CD14-positive monocyte (primary cell): ENCODE measurements at regions not wholly inside any gene's neighbourhood (a gene's known extent, or its start where the extent isn't known, plus 50 kb on each side); places are given as distances from the start of the nearest gene placed in this dataset.

ENCODE experiments used
- DNase-seq, 3 donors: peaks; one replicate each; pipeline ENCODE4 v3.0.0-alpha.2; 2011 to 2022
- H2AFZ ChIP-seq: 2 replicates; pipeline ENCODE4 v1.6.0; 2012; ENCODE audit warnings: mild to moderate bottlenecking, low read depth, low read length, inconsistent platforms; ENCODE audit not compliant: insufficient read depth, poor library complexity, severe bottlenecking
- H3K27ac ChIP-seq, 2 donors: 1 replicate in 1 of 2; 2 replicates in 1 of 2; pipeline ENCODE4 v1.5.1; 2012 to 2013; ENCODE audit warnings: low read length in 2 of 2, control low read depth in 1 of 2, inconsistent platforms in 1 of 2, low read depth in 1 of 2, mild to moderate bottlenecking in 1 of 2
- H3K27me3 ChIP-seq, 2 donors: one replicate each; pipeline versions ENCODE4 v1.6.0 to v1.6.1; 2011 to 2013; ENCODE audit warnings: low read length in 2 of 2; ENCODE audit not compliant: control insufficient read depth in 2 of 2, insufficient read depth in 2 of 2
- H3K36me3 ChIP-seq, 2 donors: replicated peaks in 1 of 2; 1 replicate in 1 of 2; 2 replicates in 1 of 2; pipeline versions ENCODE4 v1.5.1 to v1.6.1; 2012 to 2013; ENCODE audit warnings: low read length in 2 of 2, control low read depth in 1 of 2, inconsistent platforms in 1 of 2, mild to moderate bottlenecking in 1 of 2; ENCODE audit not compliant: insufficient read depth in 2 of 2, control insufficient read depth in 1 of 2
- H3K4me1 ChIP-seq, 2 donors: 1 replicate in 1 of 2; 2 replicates in 1 of 2; pipeline versions ENCODE4 v1.5.1 to v1.6.1; 2012 to 2013; ENCODE audit warnings: low read length in 2 of 2, control low read depth in 1 of 2, inconsistent platforms in 1 of 2, mild to moderate bottlenecking in 1 of 2, moderate library complexity in 1 of 2; ENCODE audit not compliant: insufficient read depth in 2 of 2, control insufficient read depth in 1 of 2
- H3K4me2 ChIP-seq: replicated peaks from 2 replicates; pipeline ENCODE3; 2012; ENCODE audit warnings: low read length, moderate library complexity, mild to moderate bottlenecking; ENCODE audit not compliant: poor library complexity, severe bottlenecking; ENCODE audit errors: extremely low read depth
- H3K4me3 ChIP-seq, 3 experiments: fragments of 200-600 bp in 1 of 3; sonication (generic) in 1 of 3; replicated peaks in 1 of 3; 1 replicate in 2 of 3; 2 replicates in 1 of 3; pipeline ENCODE4 v1.5.1; 2011 to 2013; ENCODE audit warnings: low read length in 3 of 3, mild to moderate bottlenecking in 3 of 3, control low read depth in 2 of 3, low read depth in 2 of 3, inconsistent platforms in 1 of 3, moderate library complexity in 1 of 3
- H3K79me2 ChIP-seq: 2 replicates; pipeline ENCODE4 v1.6.0; 2012; ENCODE audit warnings: mild to moderate bottlenecking, control low read depth, inconsistent platforms, low read length, moderate library complexity; ENCODE audit not compliant: insufficient read depth
- H3K9ac ChIP-seq: 2 replicates; pipeline ENCODE4 v1.6.0; 2017; ENCODE audit warnings: low read length, mild to moderate bottlenecking; ENCODE audit not compliant: insufficient read depth, poor library complexity, severe bottlenecking
- H3K9me3 ChIP-seq, 2 donors: replicated peaks in 1 of 2; 1 replicate in 1 of 2; 2 replicates in 1 of 2; pipeline versions ENCODE4 v1.5.1 to v1.6.1; 2012 to 2013; ENCODE audit warnings: low read length in 2 of 2, control low read depth in 1 of 2; ENCODE audit not compliant: control insufficient read depth in 1 of 2, insufficient read depth in 1 of 2
- H4K20me1 ChIP-seq: 2 replicates; pipeline ENCODE4 v1.6.0; 2012; ENCODE audit warnings: mild to moderate bottlenecking, low read length, control low read depth, moderate library complexity; ENCODE audit not compliant: insufficient read depth
- H3K27ac Mint-ChIP-seq, 7 donors: one replicate each; pipeline ENCODE4 v1.8.0; 2020; ENCODE audit warnings: mild to moderate bottlenecking in 7 of 7, mixed read lengths in 7 of 7, moderate library complexity in 6 of 7, inconsistent platforms in 2 of 7
- H3K27me3 Mint-ChIP-seq, 3 donors: one replicate each; pipeline ENCODE4 v1.8.0; 2021 to 2022; ENCODE audit warnings: low read depth in 3 of 3, mild to moderate bottlenecking in 3 of 3, mixed read lengths in 3 of 3, moderate library complexity in 3 of 3, inconsistent platforms in 1 of 3
- H3K36me3 Mint-ChIP-seq, 2 donors: one replicate each; pipeline ENCODE4 v1.8.0; 2020; ENCODE audit warnings: mixed read lengths in 2 of 2, inconsistent platforms in 1 of 2, mild to moderate bottlenecking in 1 of 2
- H3K4me1 Mint-ChIP-seq: one replicate; pipeline ENCODE4 v1.8.0; 2020; ENCODE audit warnings: mild to moderate bottlenecking, mixed read lengths
- H3K4me3 Mint-ChIP-seq, 2 donors: one replicate each; pipeline ENCODE4 v1.8.0; 2020; ENCODE audit warnings: mild to moderate bottlenecking in 2 of 2, mixed read lengths in 2 of 2, moderate library complexity in 1 of 2
- H3K9me3 Mint-ChIP-seq, 7 donors: one replicate each; pipeline ENCODE4 v1.8.0; 2020 to 2022; ENCODE audit warnings: mixed read lengths in 7 of 7, mild to moderate bottlenecking in 6 of 7, moderate library complexity in 6 of 7, inconsistent platforms in 2 of 7
- CTCF ChIP-seq: fragments of 200-600 bp; IDR thresholded peaks from one replicate; pipeline ENCODE4 v1.8.0; 2022; ENCODE audit warnings: antibody characterized with exemption, mild to moderate bottlenecking
- WGBS: methylation state at CpG from one replicate; pipeline ENCODE4 v1.1.5; 2013; ENCODE audit warnings: missing lambda C conversion rate; ENCODE audit not compliant: insufficient coverage; 5-methylcytosine and 5-hydroxymethylcytosine counted together
- intact Hi-C, 2 donors: fragments of 100-400 bp; cut with micrococcal nuclease; formaldehyde crosslinking; loops; one replicate each; pipeline versions ENCODE4 v1.15.0 to v1.15.1; 2023

GRCh38 chr21:19022978-19023377 lies 619.4 kb upstream of the TMPRSS15 start:
- no peaks in the 10 kb centered on the region for H3K4me1 ChIP-seq
- no peak for TF ChIP-seq CTCF
- H3K79me2 ChIP-seq, result no peaks in the 10 kb centered on the region
- peaks cover 0 to 13% (median 3%) of the 10 kb centered on the region in 7 donors for H3K9me3 Mint-ChIP-seq
- H3K27me3 ChIP-seq, result no peaks in the 10 kb centered on the region
- no CpG with 5 or more reads among the region's 4 CpGs for WGBS
- H3K36me3 Mint-ChIP-seq, result no peaks in the 10 kb centered on the region
- H3K4me3 ChIP-seq, result no peak overlapping the region
- H3K27me3 Mint-ChIP-seq, result no peaks in the 10 kb centered on the region
- no peak overlapping the region for H3K4me3 Mint-ChIP-seq
- intact Hi-C loops, result no loop called here
- H3K4me2 ChIP-seq, result no peak overlapping the region
- no peak overlapping the region for H2AFZ ChIP-seq
- H3K9ac ChIP-seq, result no peak overlapping the region
- no peaks in the 10 kb centered on the region for H3K36me3 ChIP-seq
- H3K4me1 Mint-ChIP-seq, result no peaks in the 10 kb centered on the region
- H3K27ac ChIP-seq, result no peak overlapping the region
- H3K9me3 ChIP-seq, result peaks cover 4 to 13% of the 10 kb centered on the region in 2 donors
- no peaks in the 10 kb centered on the region for H4K20me1 ChIP-seq
- H3K27ac Mint-ChIP-seq, result no peak overlapping the region
- DNase-seq, result no peak

- TF ChIP-seq CTCF, result no peak
- Histone ChIP-seq H3K4me1 (no peaks in the 10 kb centered on the region), H3K27me3 (no peaks in the 10 kb centered on the region), H3K36me3 (no peaks in the 10 kb centered on the region), H3K4me3 (no peak overlapping the region), H3K9ac (no peak overlapping the region), H3K9me3 (peaks cover 0 to 7% of the 10 kb centered on the region in 2 donors), H4K20me1 (no peaks in the 10 kb centered on the region), H3K79me2 (no peaks in the 10 kb centered on the region), H3K4me2 (no peak overlapping the region), H2AFZ (no peak overlapping the region), H3K27ac (no peak overlapping the region)
- Mint-ChIP-seq H3K4me1 (no peaks in the 10 kb centered on the region), H3K27me3 (no peaks in the 10 kb centered on the region), H3K36me3 (no peaks in the 10 kb centered on the region), H3K9me3 (peaks cover 0 to 7% (median 3%) of the 10 kb centered on the region in 7 donors), H3K27ac (no peak overlapping the region), H3K4me3 (no peak overlapping the region)
- no peak for DNase-seq
- intact Hi-C loops, result no loop called here
Observed at GRCh38 chr21:19026911-19027310, 623.3 kb upstream of the TMPRSS15 start.
